NCI-H526 treated with DMSO at 0.1 percent for 48 hours (cell line): ENCODE measurements at regions not wholly inside any gene's neighbourhood (a gene's known extent, or its start where the extent isn't known, plus 50 kb on each side); places are given as distances from the start of the nearest gene placed in this dataset.
"Not testable (repeated sequence)": the region's sequence is repeated elsewhere in the genome, so short reads cannot be mapped to it uniquely, and the experiment has no call there.

Source experiments
- DNase-seq: peaks from one replicate; lab custom pipeline; 2025; lab: John Stamatoyannopoulos, UW

GRCh38 chr19:28067882-28068281 is 1145.1 kb downstream of the UQCRFS1 start:
- DNase-seq, result no peak

GRCh38 chr19:28066988-28067387 is 1146.0 kb downstream of the UQCRFS1 start:
- DNase-seq, result no peak

- DNase-seq, result no peak
These were observed 1146.8 kb downstream of the UQCRFS1 start for GRCh38 chr19:28066161-28066560.

- no peak for DNase-seq
These were observed 1147.9 kb downstream of the UQCRFS1 start for GRCh38 chr19:28065026-28065425.

DNA sequence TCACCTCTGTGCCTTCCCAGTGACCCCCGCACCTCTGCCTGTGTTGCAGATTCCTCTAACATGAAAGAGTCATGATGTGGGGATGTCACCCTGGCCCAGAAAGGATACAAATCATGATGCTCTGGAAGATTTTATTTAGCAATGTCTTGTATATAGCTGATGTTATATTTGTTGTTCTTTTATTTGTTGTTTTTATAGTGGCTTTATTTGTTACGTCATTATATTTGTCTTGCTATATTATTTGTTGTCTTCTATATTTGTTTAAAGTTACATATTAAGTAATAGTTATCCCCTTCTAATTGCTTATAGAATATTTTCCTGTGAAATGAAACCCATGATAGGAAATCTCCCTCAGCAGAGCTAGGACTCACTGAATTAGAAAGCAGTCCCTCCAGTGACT is 1149.2 kb downstream of the UQCRFS1 start:
- no peak for DNase-seq

DNA sequence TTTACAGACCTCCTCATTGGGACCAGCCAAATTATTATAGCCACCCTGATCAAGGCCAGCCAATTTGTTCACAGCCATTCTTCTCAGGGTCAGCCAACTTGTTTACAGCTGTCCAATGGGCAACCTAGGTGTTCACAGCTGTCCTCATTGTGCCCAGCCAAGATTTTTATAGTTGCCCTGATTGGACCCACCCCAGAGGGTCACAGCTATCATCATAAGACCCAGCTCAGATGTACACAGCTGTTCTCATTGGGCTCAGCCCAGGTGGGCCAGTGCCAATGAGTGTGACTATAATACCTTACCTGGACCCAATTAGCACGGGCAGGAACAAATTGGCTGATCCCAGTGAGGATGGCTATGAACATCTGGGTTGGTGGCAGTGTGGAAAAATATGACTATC is 1151.8 kb downstream of the UQCRFS1 start:
- DNase-seq, result no peak

GRCh38 chr19:28057026-28057425 is 1155.9 kb downstream of the UQCRFS1 start:
- DNase-seq, result not testable (repeated sequence)

DNA sequence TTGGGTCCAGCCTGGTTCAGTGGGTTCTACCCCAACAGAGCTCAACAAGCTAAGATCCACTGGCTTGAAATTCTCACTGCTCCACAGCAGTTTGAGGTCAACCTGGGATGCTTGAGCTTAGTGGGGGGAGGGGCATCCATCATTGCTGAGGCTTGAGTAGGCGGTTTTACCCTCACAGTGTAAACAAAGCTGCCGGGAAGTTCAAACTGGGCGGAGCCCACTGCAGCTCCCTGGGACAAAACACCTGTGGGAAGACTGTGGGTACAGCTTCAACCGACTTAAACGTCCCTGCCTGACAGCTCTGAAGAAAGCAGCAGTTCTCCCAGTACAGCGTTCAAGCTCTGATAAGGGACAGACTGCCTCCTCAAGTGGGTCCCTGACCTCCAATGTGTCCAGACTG is 1161.9 kb downstream of the UQCRFS1 start:
- no peak for DNase-seq

- no peak for DNase-seq
These were observed 1163.1 kb downstream of the UQCRFS1 start for GRCh38 chr19:28049875-28050274.

DNA sequence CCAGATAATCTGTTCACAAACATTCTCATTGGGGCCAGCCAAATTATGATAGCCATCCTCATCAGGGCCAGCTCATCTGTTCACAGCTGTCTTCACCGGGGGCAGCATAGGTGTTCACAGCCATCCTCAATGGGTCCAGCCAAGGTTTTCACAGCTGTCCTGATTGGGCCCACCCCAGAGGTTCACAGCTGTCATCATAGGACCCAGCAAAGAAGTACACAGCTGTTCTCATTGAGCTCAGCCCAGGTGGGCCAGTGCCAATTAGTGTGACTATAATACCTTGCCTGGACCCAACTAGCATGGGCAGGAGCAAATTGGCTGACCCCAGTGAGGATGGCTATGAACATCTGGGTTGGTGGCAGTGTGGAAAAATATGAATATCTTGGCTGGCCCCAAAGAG is 1166.0 kb downstream of the UQCRFS1 start:
- no peak for DNase-seq

DNA sequence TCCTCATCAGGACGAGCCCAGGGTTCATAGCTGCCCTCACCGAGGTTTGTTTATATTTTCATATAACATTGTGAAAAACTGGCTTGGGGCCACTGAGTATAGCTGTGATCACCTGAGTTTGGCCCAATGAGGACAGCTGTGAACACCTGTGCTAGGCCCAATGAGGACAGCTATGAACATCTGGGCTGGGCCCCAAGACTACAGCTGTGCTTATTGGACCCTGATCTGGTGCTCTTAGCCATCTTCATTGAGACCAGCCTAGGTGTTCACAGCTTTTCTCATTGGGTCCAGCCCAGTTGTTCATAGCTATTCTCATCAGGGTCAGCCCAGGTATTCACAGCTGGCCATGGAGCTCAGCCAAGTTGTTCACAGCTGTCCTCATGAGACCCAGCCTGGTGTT is 1167.3 kb downstream of the UQCRFS1 start:
- DNase-seq, result no peak

DNA sequence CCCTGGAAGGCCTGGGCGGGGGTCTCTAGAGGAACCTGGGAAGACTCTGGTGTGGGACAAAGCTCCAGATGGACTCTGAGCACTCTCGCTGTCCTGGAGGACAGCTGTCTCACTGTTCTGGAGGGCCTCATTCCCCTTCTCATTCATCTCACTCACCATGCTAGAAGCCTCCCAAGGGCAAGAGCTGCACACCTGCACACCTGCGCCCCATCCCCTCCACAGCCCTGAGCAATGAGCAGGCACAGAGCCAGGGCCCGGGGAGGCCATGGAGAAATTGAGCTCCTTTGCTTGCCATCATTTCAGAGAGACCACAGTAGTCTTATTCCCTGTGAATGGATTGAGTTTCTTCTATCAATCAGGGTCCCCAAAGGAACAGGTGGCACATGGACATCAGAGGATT is 1168.5 kb downstream of the UQCRFS1 start:
- no peak for DNase-seq

GRCh38 chr19:28042516-28042915 is 1170.4 kb downstream of the UQCRFS1 start:
- no peak for DNase-seq

- DNase-seq, result no peak
These were observed 1173.1 kb downstream of the UQCRFS1 start for GRCh38 chr19:28039677-28040381.

DNA sequence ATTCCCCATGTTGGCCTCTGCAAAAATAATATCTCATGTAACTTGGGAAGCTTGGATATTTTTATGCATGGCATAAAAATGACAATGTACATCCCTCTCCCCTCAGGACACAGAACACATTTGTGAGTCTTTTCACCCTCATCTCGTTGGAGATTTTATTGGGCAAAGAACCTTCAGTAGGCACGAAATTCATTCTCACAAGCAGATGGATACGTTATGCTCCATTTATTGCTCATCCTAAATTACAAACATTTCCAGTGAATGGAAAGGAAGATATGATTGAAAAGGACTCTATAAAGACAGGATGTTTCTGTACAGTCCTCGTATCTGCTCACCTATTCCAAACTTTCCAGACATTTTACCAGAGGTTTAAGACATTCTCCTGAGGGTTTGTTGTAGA is 1175.8 kb downstream of the UQCRFS1 start:
- DNase-seq, result no peak

GRCh38 chr19:28036486-28036885 is 1176.5 kb downstream of the UQCRFS1 start:
- no peak for DNase-seq

DNA sequence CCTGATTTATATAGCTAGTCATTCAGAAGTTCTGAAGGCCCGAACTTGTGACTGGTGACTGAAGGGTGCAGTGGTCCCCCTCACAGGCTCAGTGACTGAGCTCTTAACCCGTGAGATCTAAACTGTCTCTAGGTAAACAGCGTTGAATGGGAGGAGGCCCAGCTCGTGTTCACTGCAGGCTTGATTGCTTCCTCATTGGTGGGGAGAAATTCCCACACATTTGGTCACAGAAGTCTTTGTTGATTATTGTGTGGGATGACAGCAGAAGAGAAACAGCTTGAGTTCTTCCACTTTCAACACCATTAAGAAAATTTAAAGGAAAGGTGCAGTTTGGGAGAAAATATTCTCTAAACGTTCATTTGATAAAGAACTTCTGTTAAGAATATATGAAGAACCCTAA is 1178.0 kb downstream of the UQCRFS1 start:
- no peak for DNase-seq

GRCh38 chr19:28028881-28029444 is 1184.0 kb downstream of the UQCRFS1 start:
- DNase-seq, result no peak

GRCh38 chr19:28027116-28027515 is 1185.8 kb downstream of the UQCRFS1 start:
- DNase-seq, result no peak

GRCh38 chr19:28026636-28027035 is 1186.3 kb downstream of the UQCRFS1 start:
- no peak for DNase-seq

- no peak for DNase-seq
These were observed 1188.0 kb downstream of the UQCRFS1 start for GRCh38 chr19:28024920-28025319.

GRCh38 chr19:28023064-28023463 is 1189.9 kb downstream of the UQCRFS1 start:
- no peak for DNase-seq

- DNase-seq, result no peak
These were observed 1190.4 kb downstream of the UQCRFS1 start for GRCh38 chr19:28022506-28022905.
